Fibroblast of skin of back (primary cell): ENCODE measurements at regions not wholly inside any gene's neighbourhood (a gene's known extent, or its start where the extent isn't known, plus 50 kb on each side); places are given as distances from the start of the nearest gene placed in this dataset.

ENCODE experiments used
- DNase-seq: peaks from one replicate; pipeline ENCODE4 v3.0.0-alpha.2; 2013

DNA sequence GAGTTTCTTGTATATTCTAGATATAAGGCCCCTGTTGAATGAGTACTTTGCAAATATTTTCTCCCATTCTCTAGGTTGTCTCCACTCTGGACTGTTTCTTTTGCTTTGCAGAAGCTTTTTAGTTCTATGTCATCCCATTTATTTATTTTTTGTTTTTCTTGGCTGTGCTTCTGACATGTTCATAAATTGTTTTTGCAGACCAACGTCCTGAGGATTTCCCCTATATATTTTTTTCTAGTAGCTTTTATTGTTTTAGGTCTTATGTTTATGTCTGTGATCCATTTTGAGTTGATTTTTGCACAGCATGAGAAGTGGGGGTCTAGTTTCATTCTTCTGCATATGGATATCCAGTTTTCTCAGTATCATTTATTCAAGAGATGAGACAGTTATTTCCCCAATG, 70.4 kb upstream of the BTG1 start:
- DNase-seq: no peak

DNA sequence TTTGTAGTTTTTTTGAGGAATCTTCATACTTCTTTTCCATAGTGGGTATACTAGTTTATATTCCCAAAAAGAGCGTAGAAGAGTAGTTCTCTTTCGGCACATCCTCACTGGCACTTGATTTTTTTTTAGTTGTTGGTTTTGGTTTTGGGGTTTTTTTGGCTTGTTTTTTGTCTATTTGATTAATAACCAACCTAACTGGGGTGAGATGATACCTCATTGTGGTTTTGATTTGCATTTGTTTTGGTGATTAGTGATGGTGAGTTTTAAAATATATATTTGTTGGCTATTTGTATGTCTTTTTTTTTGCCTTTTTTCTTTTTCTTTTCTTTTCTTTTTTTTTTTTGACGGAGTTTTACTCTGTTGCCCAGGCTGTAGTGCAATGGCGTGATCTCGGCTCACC, 69.7 kb upstream of the BTG1 start:
- no peak for DNase-seq

DNA sequence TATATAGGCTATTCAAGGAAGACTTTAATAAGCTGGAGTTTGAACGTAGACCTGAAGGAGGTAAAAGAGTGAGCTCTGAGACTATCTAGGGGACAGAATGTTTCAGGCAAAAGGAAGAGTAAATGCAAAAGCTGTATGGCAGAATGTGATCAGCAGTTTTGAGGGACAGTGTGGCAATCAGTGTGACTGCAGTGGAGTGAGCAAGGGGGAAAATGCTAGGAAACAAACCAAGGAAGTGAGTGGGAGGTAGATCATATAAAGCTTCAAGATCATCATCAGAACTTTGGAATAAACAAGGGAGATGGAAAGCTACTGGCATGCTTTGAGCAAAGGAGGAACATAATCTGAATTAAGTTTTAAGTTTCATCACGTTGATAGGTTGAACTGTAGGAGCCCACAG, 67.5 kb upstream of the BTG1 start:
- DNase-seq: no peak

DNA sequence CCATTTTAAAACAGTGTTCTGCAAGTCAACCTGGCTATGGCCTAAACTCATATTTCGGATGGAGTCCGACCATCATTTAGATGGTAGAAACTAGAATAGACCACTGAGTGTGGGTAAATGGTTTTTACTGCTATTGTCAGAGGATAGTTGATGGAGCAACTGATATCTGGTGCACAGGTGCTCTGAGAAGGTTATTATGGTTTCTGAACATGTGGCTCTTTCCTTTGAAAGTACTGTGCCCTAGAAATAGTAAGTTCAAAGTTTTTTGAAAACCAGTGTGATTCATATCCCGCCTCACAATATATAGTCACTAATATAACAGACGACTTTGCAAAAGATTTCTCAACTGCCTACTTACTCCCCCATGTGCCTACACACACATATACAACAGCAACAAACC, 64.4 kb upstream of the BTG1 start:
- DNase-seq: no peak

DNA sequence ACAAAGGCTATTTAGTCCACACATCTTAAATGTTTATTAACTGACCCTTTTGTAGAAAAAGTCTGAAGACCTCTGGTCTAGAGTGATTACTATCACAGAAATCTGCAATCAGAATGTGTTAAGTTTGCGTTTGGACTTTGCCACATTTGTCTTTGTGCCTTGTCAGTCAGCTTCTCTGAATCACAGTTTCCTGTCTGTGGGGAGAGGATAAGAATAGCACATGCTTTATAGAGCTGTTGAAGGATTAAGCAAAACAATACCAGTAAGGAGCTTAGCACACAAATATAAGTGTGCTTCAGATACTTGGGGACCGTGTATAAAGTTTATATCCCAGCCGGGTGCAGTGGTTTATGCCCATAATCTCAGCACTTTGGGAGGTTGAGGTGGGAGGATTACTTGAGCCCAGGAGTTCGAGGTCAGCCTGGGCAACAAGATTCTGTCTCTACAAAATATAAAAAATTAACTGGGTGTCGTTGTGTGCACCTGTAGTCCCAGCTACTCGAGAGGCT, 63.0 kb upstream of the BTG1 start:
- DNase-seq: peak; percentile 88

DNA sequence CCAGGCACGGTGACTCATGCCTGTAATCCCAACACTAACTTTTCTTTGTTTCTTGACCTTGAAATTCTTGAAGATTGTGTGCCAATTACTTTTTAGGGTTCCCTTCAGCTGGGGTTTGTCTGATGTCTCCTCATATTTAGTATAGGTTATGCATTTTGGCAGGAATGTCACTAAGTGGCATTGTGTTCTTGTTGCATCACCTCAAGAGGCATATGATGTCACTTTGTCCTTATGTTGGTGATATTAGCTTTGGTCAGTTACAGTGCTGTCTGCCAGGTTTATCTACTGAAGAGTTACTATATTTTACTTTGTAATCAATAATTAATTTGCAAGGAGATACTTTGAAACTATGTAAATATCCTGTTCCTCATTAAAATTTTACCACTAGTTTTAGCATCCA, 61.0 kb upstream of the BTG1 start:
- peak; percentile 31 for DNase-seq

DNA sequence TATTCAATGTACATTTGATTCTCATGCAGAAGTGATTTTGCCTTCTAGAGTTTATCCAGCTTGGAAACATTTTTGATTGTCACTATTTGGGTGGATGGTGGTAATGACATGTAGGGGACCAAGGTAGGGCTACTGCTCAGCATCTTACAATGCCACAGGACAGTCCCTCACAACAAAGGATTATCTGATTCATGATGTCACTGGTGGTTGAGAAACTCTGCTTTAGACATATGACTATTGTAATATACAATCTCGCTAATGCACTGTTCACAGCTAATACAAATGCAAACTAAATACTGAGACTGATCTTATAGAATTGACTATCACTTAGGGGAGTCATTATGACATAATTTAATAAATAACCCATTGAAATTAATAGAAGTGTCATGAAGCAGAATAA, 60.4 kb upstream of the BTG1 start:
- DNase-seq: no peak

DNA sequence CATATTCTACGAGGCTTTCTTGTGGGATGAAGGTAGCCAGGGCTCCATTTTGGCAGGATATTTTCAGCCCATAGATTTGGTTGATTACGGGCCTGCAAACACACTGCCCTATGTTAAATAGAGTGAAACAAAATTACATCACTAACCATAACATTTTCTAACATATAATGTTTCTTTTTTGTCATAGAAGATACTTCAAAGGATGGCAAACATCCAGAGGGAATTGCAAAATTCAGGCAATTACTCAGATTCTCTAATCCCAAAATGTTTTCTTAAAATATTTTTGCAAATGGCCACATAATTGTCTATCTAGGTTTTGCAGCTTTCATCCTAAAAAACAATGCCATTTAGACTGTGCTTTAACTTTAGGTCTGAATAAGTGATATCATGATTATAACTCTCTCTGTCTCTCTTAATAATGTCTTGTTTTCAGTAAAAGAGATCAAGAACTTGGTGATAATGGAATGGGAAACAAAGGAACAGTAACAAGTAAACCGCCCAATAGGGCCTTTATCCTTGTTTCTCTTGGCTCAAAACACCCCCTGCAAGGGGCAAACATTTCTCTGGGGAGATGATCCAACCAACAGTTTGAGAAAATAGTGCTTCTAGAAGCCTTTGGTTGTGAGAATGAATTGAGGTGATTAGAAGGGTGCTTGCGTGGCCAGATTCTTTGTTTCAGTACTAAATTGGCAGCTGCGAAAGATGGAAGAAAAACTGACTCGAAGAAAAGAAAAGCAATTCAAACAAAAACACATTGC, 54.4 kb upstream of the BTG1 start:
- DNase-seq: peak; percentile 31

DNA sequence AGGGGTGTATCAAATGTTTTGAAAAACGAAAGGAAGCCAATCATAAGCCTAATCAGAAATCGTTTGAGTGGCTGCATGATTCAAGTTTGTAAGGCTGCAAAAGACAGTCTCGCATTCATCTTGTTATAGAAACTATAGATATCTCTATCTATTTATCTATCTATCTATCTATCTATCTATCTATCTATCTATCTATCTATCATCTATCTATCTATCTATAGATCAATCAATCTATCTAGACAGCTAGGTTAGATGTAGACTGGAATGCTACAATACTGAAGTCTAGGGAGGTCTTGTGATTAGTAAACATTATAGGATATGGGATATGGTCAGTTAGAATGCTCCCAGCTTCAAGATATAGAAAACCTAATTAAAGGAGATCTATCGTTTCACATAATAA, 52.2 kb upstream of the BTG1 start:
- no peak for DNase-seq

DNA sequence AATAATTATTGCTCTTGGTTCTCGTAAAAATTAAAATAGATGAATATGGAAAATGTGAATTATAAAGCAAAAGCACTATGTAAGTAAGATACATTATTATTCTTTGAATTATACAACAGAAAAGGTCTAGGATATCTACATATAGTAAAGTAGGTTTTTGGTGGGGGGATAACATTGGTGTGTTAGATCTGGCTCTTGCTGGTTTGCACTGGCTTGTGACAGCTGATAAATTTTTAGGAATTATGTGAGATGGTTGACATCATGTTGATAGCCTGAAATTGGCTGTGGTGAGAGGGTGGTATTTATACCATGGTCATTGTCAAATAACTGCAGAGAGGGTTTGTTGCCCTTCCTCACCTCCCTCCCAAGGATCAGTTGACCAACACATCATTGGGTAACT, 50.7 kb upstream of the BTG1 start:
- DNase-seq: no peak
